ENCODE measurements at regions not wholly inside any gene's neighbourhood (a gene's known extent, or its start where the extent isn't known, plus 50 kb on each side); places are given as distances from the start of the nearest gene placed in this dataset.
"Not testable (repeated sequence)": the region's sequence is repeated elsewhere in the genome, so short reads cannot be mapped to it uniquely, and the experiment has no call there.

GRCh38 chr20:12949429-12949980 lies 59.3 kb upstream of the SPTLC3 start:
- POLR2A ChIA-PET = no interaction called here
- CTCF ChIA-PET = no interaction called here
- no peak for DNase-seq (ENCODE audit: extremely low spot score)
- TF ChIP-seq TARDBP (IDR thresholded peaks at IDR 0.05) (no peak), ZNF384 (IDR thresholded peaks at IDR 0.05) (no peak), HDGF (IDR thresholded peaks at IDR 0.05; ENCODE audit: borderline replicate concordance) (no peak), SP1 (IDR thresholded peaks at IDR 0.05) (no peak), LEF1 (IDR thresholded peaks at IDR 0.05; ENCODE audit: borderline replicate concordance) (no peak), PKNOX1 (IDR thresholded peaks at IDR 0.05) (no peak), FOXA1 (IDR thresholded peaks at IDR 0.05) (no peak), NFRKB (IDR thresholded peaks at IDR 0.05) (no peak), FOXK2 (IDR thresholded peaks at IDR 0.05) (no peak), FOXM1 (IDR thresholded peaks at IDR 0.05; ENCODE audit: borderline replicate concordance) (no peak), ARNT (IDR thresholded peaks at IDR 0.05) (no peak), CTBP1 (IDR thresholded peaks at IDR 0.05; ENCODE audit: borderline replicate concordance) (no peak), SUZ12 (IDR thresholded peaks at IDR 0.05) (no peak)

DNA sequence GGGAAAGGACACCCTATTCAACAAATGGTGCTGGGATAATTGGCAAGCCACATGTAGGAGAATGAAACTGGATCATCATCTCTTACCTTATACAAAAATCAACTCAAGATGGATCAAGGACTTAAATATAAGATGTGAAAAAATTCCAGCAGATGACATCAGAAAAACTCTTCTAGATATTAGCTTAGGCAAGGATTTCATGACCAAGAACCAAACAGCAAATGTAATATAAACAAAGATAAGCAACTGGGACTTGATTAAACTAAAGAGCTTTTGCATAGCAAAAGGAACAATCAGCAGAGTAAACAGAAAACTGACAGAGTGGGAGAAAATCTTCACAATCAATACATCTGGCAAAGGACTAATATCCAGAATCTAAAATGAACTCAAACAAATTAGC lies 54.5 kb upstream of the SPTLC3 start:
- DNase-seq (ENCODE audit: extremely low spot score); CTCF ChIA-PET; POLR2A ChIA-PET: not testable (repeated sequence)

- DNase-seq (ENCODE audit: extremely low spot score) = no peak
- ChIA-PET POLR2A (no interaction called here), CTCF (no interaction called here)
- TF ChIP-seq ZNF384 (IDR thresholded peaks at IDR 0.05) = no peak
- no peak for TF ChIP-seq FOXK2 (IDR thresholded peaks at IDR 0.05)
- no peak for TF ChIP-seq TARDBP (IDR thresholded peaks at IDR 0.05)
- no peak for TF ChIP-seq ARNT (IDR thresholded peaks at IDR 0.05)
- no peak for TF ChIP-seq SUZ12 (IDR thresholded peaks at IDR 0.05)
Observed at GRCh38 chr20:12955611-12956010, 53.2 kb upstream of the SPTLC3 start.

- DNase-seq (ENCODE audit: extremely low spot score) = no peak
- POLR2A ChIA-PET = no interaction called here
- CTCF ChIA-PET = no interaction called here
- no peak for TF ChIP-seq HDGF (IDR thresholded peaks at IDR 0.05; ENCODE audit: borderline replicate concordance)
- no peak for TF ChIP-seq CTBP1 (IDR thresholded peaks at IDR 0.05; ENCODE audit: borderline replicate concordance)
- TF ChIP-seq SP1 (IDR thresholded peaks at IDR 0.05) = no peak
- no peak for TF ChIP-seq SUZ12 (IDR thresholded peaks at IDR 0.05)
- TF ChIP-seq NFRKB (IDR thresholded peaks at IDR 0.05) = no peak
- TF ChIP-seq ELF4 (IDR thresholded peaks at IDR 0.05) = no peak
Observed at GRCh38 chr20:12956303-12956702, 52.5 kb upstream of the SPTLC3 start.

- ChIA-PET CTCF (no interaction called here), POLR2A (no interaction called here)
- DNase-seq (ENCODE audit: extremely low spot score) = no peak
- TF ChIP-seq PKNOX1 (IDR thresholded peaks at IDR 0.05) (peak; percentile 36), CTBP1 (IDR thresholded peaks at IDR 0.05; ENCODE audit: borderline replicate concordance) (no peak), HDGF (IDR thresholded peaks at IDR 0.05; ENCODE audit: borderline replicate concordance) (no peak), LEF1 (IDR thresholded peaks at IDR 0.05; ENCODE audit: borderline replicate concordance) (no peak), SP1 (IDR thresholded peaks at IDR 0.05) (no peak)
Observed at GRCh38 chr20:12957968-12958367, 50.8 kb upstream of the SPTLC3 start.

All from HEK293T (cell line).